IMR-90 (cell line): ENCODE measurements at regions not wholly inside any gene's neighbourhood (a gene's known extent, or its start where the extent isn't known, plus 50 kb on each side); places are given as distances from the start of the nearest gene placed in this dataset.

Experiments
- ATAC-seq: fragments of 200-7000 bp; cut with Tn5 transposase; 2 replicates; pipeline ENCODE4 v1.9.1; 2020; ENCODE audit warnings: low read depth, mild to moderate bottlenecking, moderate library complexity
- BruUV-seq: library from RNA; stranded (reverse); fragments of 400-500 nt; replicated peaks from 2 replicates; lab custom pipeline; 2021; lab: Mats Ljungman, UMichigan
- CTCF ChIA-PET: fragments of 300-600 bp; formaldehyde crosslinking; extraction: SDS; loops from one replicate; lab custom pipeline; 2021; ENCODE audit warnings: antibody characterized with exemption; lab: Yijun Ruan, JAX
- POLR2A ChIA-PET: fragments of 300-600 bp; sonication (Branson Sonifier 250); formaldehyde crosslinking; loops from one replicate; lab custom pipeline; 2022; ENCODE audit warnings: antibody characterized with exemption; ENCODE audit not compliant: unreplicated experiment; lab: Charles Lee
- DNase-seq: peaks from one replicate; pipeline ENCODE4 v3.0.0; 2013
- H2AFZ ChIP-seq: replicated peaks from 2 replicates; pipeline ENCODE3; 2013; ENCODE audit warnings: low read length, mild to moderate bottlenecking; ENCODE audit not compliant: poor library complexity
- H2AK5ac ChIP-seq: 2 replicates; pipeline ENCODE4 v1.6.1; 2013; ENCODE audit warnings: low read depth, low read length, inconsistent platforms
- H2AK9ac ChIP-seq: replicated peaks from 2 replicates; pipeline ENCODE3; 2013; ENCODE audit warnings: mild to moderate bottlenecking, low read depth, low read length, moderate library complexity; ENCODE audit not compliant: poor library complexity
- H2BK120ac ChIP-seq: 2 replicates; pipeline ENCODE4 v1.6.1; 2013; ENCODE audit warnings: low read depth, low read length, inconsistent platforms
- H2BK15ac ChIP-seq: 3 replicates; pipeline ENCODE4 v1.6.1; 2013; ENCODE audit warnings: low read depth, low read length, inconsistent platforms
- H2BK20ac ChIP-seq: 2 replicates; pipeline ENCODE4 v1.6.1; 2013; ENCODE audit warnings: low read depth, mild to moderate bottlenecking, inconsistent platforms, low read length, moderate library complexity
- H2BK5ac ChIP-seq: 2 replicates; pipeline ENCODE4 v1.6.1; 2013; ENCODE audit warnings: mild to moderate bottlenecking, low read depth, low read length, inconsistent platforms; ENCODE audit not compliant: poor library complexity, severe bottlenecking
- H3K14ac ChIP-seq: replicated peaks from 2 replicates; pipeline ENCODE4 v1.6.1; 2013; ENCODE audit warnings: low read depth, low read length, inconsistent platforms
- H3K18ac ChIP-seq: 2 replicates; pipeline ENCODE4 v1.6.1; 2013; ENCODE audit warnings: low read depth, low read length, control low read depth
- H3K23ac ChIP-seq: 2 replicates; pipeline ENCODE4 v1.6.1; 2013; ENCODE audit warnings: low read depth, low read length, inconsistent platforms
- H3K27ac ChIP-seq: 2 replicates; pipeline ENCODE4 v1.5.1; 2013; ENCODE audit warnings: mild to moderate bottlenecking, control low read depth, low read length; ENCODE audit not compliant: insufficient read depth
- H3K27me3 ChIP-seq: 2 replicates; pipeline ENCODE4 v1.6.1; 2013; ENCODE audit warnings: low read length; ENCODE audit not compliant: control insufficient read depth, insufficient read depth
- H3K36me3 ChIP-seq: 2 replicates; pipeline ENCODE4 v1.6.1; 2013; ENCODE audit warnings: low read length, mixed read lengths; ENCODE audit not compliant: control insufficient read depth, insufficient read depth
- H3K4ac ChIP-seq: 2 replicates; pipeline ENCODE4 v1.6.1; 2013; ENCODE audit warnings: low read depth, low read length, inconsistent platforms
- H3K4me1 ChIP-seq: 2 replicates; pipeline ENCODE4 v1.6.1; 2013; ENCODE audit warnings: low read length, mixed read lengths; ENCODE audit not compliant: control insufficient read depth, insufficient read depth
- H3K4me2 ChIP-seq: 2 replicates; pipeline ENCODE4 v1.6.1; 2013; ENCODE audit warnings: low read depth, mild to moderate bottlenecking, control low read depth, low read length, moderate library complexity
- H3K4me3 ChIP-seq: 2 replicates; pipeline ENCODE4 v1.5.1; 2013; ENCODE audit warnings: low read depth, mild to moderate bottlenecking, control low read depth, low read length, moderate library complexity; ENCODE audit not compliant: insufficient read depth
- H3K56ac ChIP-seq: 2 replicates; pipeline ENCODE4 v1.6.1; 2013; ENCODE audit warnings: low read length, inconsistent platforms; ENCODE audit not compliant: insufficient read depth; ENCODE audit errors: extremely low read depth
- H3K79me1 ChIP-seq, 2 experiments: 2 replicates each; pipeline ENCODE4 v1.6.1; 2013; ENCODE audit warnings: low read length in 2 of 2, inconsistent platforms in 1 of 2, low read depth in 1 of 2
- H3K9ac ChIP-seq: 2 replicates; pipeline ENCODE4 v1.6.1; 2013; ENCODE audit warnings: low read depth, low read length, control low read depth
- H3K9me1 ChIP-seq: 2 replicates; pipeline ENCODE4 v1.6.1; 2013; ENCODE audit warnings: low read length, inconsistent platforms; ENCODE audit not compliant: insufficient read depth
- H3K9me3 ChIP-seq: 2 replicates; pipeline ENCODE4 v1.6.1; 2013; ENCODE audit warnings: low read length; ENCODE audit not compliant: control insufficient read depth, insufficient read depth
- H4K20me1 ChIP-seq: 2 replicates; pipeline ENCODE4 v1.6.1; 2013; ENCODE audit warnings: low read length, inconsistent platforms; ENCODE audit not compliant: insufficient read depth
- H4K5ac ChIP-seq: 2 replicates; pipeline ENCODE4 v1.6.1; 2013; ENCODE audit warnings: mild to moderate bottlenecking, low read depth, low read length, control low read depth
- H4K8ac ChIP-seq, 2 experiments: 2 replicates each; pipeline ENCODE4 v1.6.1; 2013; ENCODE audit warnings: low read depth in 2 of 2, low read length in 2 of 2, control low read depth in 1 of 2, inconsistent platforms in 1 of 2
- H4K91ac ChIP-seq: 2 replicates; pipeline ENCODE4 v1.6.1; 2013; ENCODE audit warnings: low read depth, low read length, inconsistent platforms; ENCODE audit not compliant: insufficient read depth
- CHD1 ChIP-seq: IDR thresholded peaks from 2 replicates; pipeline ENCODE4 v1.6.1; 2012; ENCODE audit warnings: low read depth, low read length, improper control_type of control experiment
- MAFK ChIP-seq: IDR thresholded peaks from 2 replicates; pipeline ENCODE4 v1.6.1; 2012; ENCODE audit warnings: low read depth, low read length, improper control_type of control experiment
- MAZ ChIP-seq: IDR thresholded peaks from 2 replicates; pipeline ENCODE4 v1.6.1; 2012; ENCODE audit warnings: low read depth, mild to moderate bottlenecking, low read length, improper control_type of control experiment, moderate library complexity, borderline replicate concordance
- MXI1 ChIP-seq: IDR thresholded peaks from 2 replicates; pipeline ENCODE4 v1.6.1; 2012; ENCODE audit warnings: low read depth, mild to moderate bottlenecking, low read length, moderate library complexity, borderline replicate concordance
- RFX5 ChIP-seq: IDR thresholded peaks from 2 replicates; pipeline ENCODE4 v1.8.0; 2012; ENCODE audit warnings: low read depth, mild to moderate bottlenecking, low read length, moderate library complexity
- USF2 ChIP-seq: fragments of 150-350 bp; IDR thresholded peaks from 2 replicates; pipeline ENCODE4 v1.6.1; 2017; ENCODE audit warnings: mild to moderate bottlenecking, antibody characterized with exemption, low read length, low read depth
- WGBS, 2 experiments: methylation state at CpG; one replicate each; pipeline versions ENCODE4 v1.1.5 to v1.1.7; 2013; ENCODE audit warnings: missing lambda C conversion rate in 2 of 2; ENCODE audit not compliant: insufficient read length in 1 of 2; ENCODE audit errors: extremely low coverage in 2 of 2; 5-methylcytosine and 5-hydroxymethylcytosine counted together
- dilution Hi-C: fragments of 300-500 bp; cut with HindIII; formaldehyde crosslinking; loops from one replicate; pipeline ENCODE4 v1.14.3; 2018; ENCODE audit warnings: low sequenced_read_pairs; ENCODE audit not compliant: unreplicated experiment
- in situ Hi-C: fragments of 300-500 bp; cut with MboI; formaldehyde crosslinking; loops from 3 replicates; pipeline ENCODE4 v1.14.3; 2019; ENCODE audit warnings: low sequenced_read_pairs, inconsistent platforms, mixed read lengths
- intact Hi-C: fragments of 100-400 bp; cut with micrococcal nuclease; formaldehyde crosslinking; loops from 2 replicates; pipeline ENCODE4 v1.10.0; 2022

GRCh38 chr19:28563964-28564921 lies 648.7 kb downstream of the UQCRFS1 start:
- in situ Hi-C loops: no loop called here
- no peaks in the 10 kb centered on the region for H3K79me1 ChIP-seq
- no peaks in the 10 kb centered on the region for H3K4me1 ChIP-seq
- no peak overlapping the region for H4K8ac ChIP-seq
- H2AK5ac ChIP-seq: no peak overlapping the region
- H2AK9ac ChIP-seq: no peak overlapping the region
- no peak for TF ChIP-seq USF2
- no peak for TF ChIP-seq MAZ
- no peak for TF ChIP-seq CHD1
- no peak for TF ChIP-seq MAFK
- TF ChIP-seq MXI1: no peak
- TF ChIP-seq RFX5: no peak
- H2AFZ ChIP-seq: no peak overlapping the region
- no peak overlapping the region for H3K56ac ChIP-seq
- H4K91ac ChIP-seq: no peak overlapping the region
- ATAC-seq (no peak), DNase-seq (no peak)
- dilution Hi-C loops: no loop called here
- no peak overlapping the region for H3K4ac ChIP-seq
- H3K9me3 ChIP-seq: peaks cover 23% of the 10 kb centered on the region; the same call in 1 of the 2 replicates
- H3K9me1 ChIP-seq: no peaks in the 10 kb centered on the region
- 45% methylated on average over 2 of the region's 13 CpGs; no CpG with 5 or more reads in 1 of the 2 experiments for WGBS, 2 experiments
- no peaks in the 10 kb centered on the region for H4K20me1 ChIP-seq
- H3K9ac ChIP-seq: no peak overlapping the region
- H3K27me3 ChIP-seq: no peaks in the 10 kb centered on the region
- H3K18ac ChIP-seq: no peak overlapping the region
- H4K5ac ChIP-seq: no peak overlapping the region
- H3K27ac ChIP-seq: no peak overlapping the region
- no peak overlapping the region for H3K4me3 ChIP-seq
- intact Hi-C loops: no loop called here
- H2BK20ac ChIP-seq: no peak overlapping the region
- no peak overlapping the region for H3K14ac ChIP-seq
- no peak overlapping the region for H2BK15ac ChIP-seq
- CTCF ChIA-PET: no interaction called here
- no peak overlapping the region for H3K4me2 ChIP-seq
- H3K23ac ChIP-seq: no peak overlapping the region
- no peak overlapping the region for H2BK120ac ChIP-seq
- H2BK5ac ChIP-seq: no peak overlapping the region
- H3K36me3 ChIP-seq: no peaks in the 10 kb centered on the region
- POLR2A ChIA-PET: no interaction called here
- BruUV-seq: no TSS peak
